ENCODE measurements at regions not wholly inside any gene's neighbourhood (a gene's known extent, or its start where the extent isn't known, plus 50 kb on each side); places are given as distances from the start of the nearest gene placed in this dataset.

DNA sequence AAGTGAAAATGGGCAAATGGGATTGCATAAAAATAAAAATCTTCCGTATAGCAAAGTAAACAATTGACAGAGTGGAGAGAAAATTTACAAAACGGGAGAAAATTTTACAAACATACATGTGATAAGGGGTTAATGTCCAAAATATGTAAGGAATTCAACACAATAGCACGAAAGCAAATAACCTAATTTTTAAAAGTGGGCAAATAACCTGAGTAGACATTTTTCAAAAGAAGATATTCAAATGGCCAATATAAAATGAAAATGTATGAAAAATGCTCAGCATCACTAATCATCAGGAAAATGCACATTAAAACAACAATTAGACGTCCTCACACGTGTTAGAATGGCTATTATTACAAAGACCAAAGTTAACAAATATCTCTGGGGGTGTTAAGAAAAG lies 441.5 kb downstream of the HTR1B start:
- Mint-ChIP-seq H3K4me1 (ENCODE audit: low read depth, unreplicated experiment) (peaks cover 20% of the 10 kb centered on the region), H3K4me3 (ENCODE audit: unreplicated experiment) (no peak overlapping the region), H3K27me3 (ENCODE audit: unreplicated experiment) (no peaks in the 10 kb centered on the region), H3K27ac (ENCODE audit: unreplicated experiment) (no peak overlapping the region), H3K36me3 (ENCODE audit: unreplicated experiment) (no peaks in the 10 kb centered on the region), H3K9me3 (ENCODE audit: unreplicated experiment) (no peaks in the 10 kb centered on the region)
- TF ChIP-seq, protein P1, sequence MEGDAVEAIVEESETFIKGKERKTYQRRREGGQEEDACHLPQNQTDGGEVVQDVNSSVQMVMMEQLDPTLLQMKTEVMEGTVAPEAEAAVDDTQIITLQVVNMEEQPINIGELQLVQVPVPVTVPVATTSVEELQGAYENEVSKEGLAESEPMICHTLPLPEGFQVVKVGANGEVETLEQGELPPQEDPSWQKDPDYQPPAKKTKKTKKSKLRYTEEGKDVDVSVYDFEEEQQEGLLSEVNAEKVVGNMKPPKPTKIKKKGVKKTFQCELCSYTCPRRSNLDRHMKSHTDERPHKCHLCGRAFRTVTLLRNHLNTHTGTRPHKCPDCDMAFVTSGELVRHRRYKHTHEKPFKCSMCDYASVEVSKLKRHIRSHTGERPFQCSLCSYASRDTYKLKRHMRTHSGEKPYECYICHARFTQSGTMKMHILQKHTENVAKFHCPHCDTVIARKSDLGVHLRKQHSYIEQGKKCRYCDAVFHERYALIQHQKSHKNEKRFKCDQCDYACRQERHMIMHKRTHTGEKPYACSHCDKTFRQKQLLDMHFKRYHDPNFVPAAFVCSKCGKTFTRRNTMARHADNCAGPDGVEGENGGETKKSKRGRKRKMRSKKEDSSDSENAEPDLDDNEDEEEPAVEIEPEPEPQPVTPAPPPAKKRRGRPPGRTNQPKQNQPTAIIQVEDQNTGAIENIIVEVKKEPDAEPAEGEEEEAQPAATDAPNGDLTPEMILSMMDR (IDR thresholded peaks at IDR 0.05; ENCODE audit: partially characterized antibody, unreplicated experiment) = no peak
- DNase-seq = no peak

DNA sequence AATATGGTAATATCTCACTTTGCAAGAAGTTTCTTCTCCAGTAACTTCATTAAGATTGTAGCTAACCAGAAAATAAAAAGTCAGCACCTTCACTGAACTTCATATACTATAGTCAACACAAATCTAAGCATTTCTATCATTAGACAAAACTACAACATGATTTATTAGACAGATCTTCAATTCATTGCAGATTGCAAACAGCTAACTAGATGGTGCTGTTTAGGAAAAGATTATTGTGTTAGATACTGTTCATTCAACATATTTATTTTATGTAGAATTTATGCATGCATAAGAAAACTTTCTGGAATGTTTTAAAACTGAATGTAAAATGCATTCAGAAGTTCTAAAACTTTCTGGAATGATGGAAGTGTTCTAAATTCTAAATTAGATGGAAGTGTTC lies 442.1 kb downstream of the HTR1B start:
- peaks cover 16% of the 10 kb centered on the region for H3K4me1 Mint-ChIP-seq (ENCODE audit: low read depth, unreplicated experiment)
- TF ChIP-seq, protein P1 (IDR thresholded peaks at IDR 0.05; ENCODE audit: partially characterized antibody, unreplicated experiment) = no peak
- DNase-seq = no peak
- no peaks in the 10 kb centered on the region for H3K9me3 Mint-ChIP-seq (ENCODE audit: unreplicated experiment)
- no peak overlapping the region for H3K4me3 Mint-ChIP-seq (ENCODE audit: unreplicated experiment)
- H3K36me3 Mint-ChIP-seq (ENCODE audit: unreplicated experiment) = no peaks in the 10 kb centered on the region
- H3K27ac Mint-ChIP-seq (ENCODE audit: unreplicated experiment) = no peak overlapping the region
- no peaks in the 10 kb centered on the region for H3K27me3 Mint-ChIP-seq (ENCODE audit: unreplicated experiment)

DNA sequence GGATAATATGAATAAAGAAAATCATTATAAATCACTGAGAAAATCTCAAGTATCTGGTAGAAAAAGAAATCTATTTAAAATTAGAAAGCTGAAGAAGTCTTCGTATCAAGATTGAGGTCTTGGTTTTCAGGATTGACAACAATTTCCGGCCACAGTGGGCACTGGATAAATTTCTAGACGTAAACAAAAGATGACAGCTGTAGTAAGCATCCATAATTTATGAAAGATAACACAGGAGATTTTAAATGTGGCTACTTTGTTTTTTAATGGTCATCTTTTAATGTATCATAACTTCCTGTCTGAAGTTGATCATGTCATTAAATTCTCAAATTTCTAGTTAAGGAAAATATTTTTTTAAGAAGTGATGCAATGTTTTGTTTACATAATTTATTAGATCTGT lies 444.2 kb downstream of the HTR1B start:
- H3K9me3 Mint-ChIP-seq (ENCODE audit: unreplicated experiment) = no peaks in the 10 kb centered on the region
- H3K27ac Mint-ChIP-seq (ENCODE audit: unreplicated experiment) = no peak overlapping the region
- no peak for DNase-seq
- H3K27me3 Mint-ChIP-seq (ENCODE audit: unreplicated experiment) = no peaks in the 10 kb centered on the region
- TF ChIP-seq, protein P1 (IDR thresholded peaks at IDR 0.05; ENCODE audit: partially characterized antibody, unreplicated experiment) = no peak
- no peaks in the 10 kb centered on the region for H3K36me3 Mint-ChIP-seq (ENCODE audit: unreplicated experiment)
- peaks cover 5% of the 10 kb centered on the region for H3K4me1 Mint-ChIP-seq (ENCODE audit: low read depth, unreplicated experiment)
- H3K4me3 Mint-ChIP-seq (ENCODE audit: unreplicated experiment) = no peak overlapping the region

DNA sequence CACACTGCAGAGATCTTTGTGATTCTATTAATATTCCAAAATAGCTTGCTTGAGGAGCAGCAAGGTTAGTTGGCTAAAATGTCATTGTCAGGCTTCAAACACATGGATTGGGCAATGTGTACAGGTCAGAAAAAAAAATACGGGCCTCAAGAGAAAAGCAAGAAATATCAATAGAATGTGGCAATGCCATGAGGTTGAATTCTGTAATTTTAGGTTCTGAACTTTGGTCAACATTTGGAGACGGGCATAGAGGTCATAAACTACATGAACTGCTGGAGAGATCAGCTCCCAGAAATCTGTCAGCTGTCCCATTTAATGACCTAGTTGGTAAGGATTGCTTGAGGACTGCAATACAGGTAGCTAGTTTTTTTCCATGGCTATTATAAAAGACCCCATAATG lies 445.8 kb downstream of the HTR1B start:
- no peaks in the 10 kb centered on the region for H3K9me3 Mint-ChIP-seq (ENCODE audit: unreplicated experiment)
- no peaks in the 10 kb centered on the region for H3K27me3 Mint-ChIP-seq (ENCODE audit: unreplicated experiment)
- no peak for DNase-seq
- TF ChIP-seq, protein P1 (IDR thresholded peaks at IDR 0.05; ENCODE audit: partially characterized antibody, unreplicated experiment) = no peak
- peaks cover 5% of the 10 kb centered on the region for H3K4me1 Mint-ChIP-seq (ENCODE audit: low read depth, unreplicated experiment)
- H3K36me3 Mint-ChIP-seq (ENCODE audit: unreplicated experiment) = no peaks in the 10 kb centered on the region
- no peak overlapping the region for H3K4me3 Mint-ChIP-seq (ENCODE audit: unreplicated experiment)
- H3K27ac Mint-ChIP-seq (ENCODE audit: unreplicated experiment) = no peak overlapping the region

DNA sequence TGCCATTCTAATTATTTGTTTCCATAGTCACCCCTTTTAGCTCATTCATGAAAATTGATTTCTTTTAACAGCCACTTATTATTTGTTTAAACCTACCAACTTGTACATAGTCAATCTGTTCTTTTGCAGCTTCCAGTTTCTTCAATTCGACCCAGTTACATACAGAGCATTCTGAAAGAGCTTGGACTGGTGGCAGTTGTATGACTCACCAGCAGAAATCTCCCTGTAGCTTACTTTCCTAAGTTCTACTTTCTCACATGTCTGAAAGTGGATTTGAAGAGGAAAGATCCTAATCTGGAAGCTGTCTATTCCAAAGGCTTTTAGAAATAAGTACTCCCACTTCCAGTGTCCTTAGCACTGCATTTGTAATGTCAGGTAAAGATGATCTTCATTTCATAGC lies 447.9 kb downstream of the HTR1B start:
- Mint-ChIP-seq H3K9me3 (ENCODE audit: unreplicated experiment) (peaks cover 2% of the 10 kb centered on the region), H3K36me3 (ENCODE audit: unreplicated experiment) (peaks cover 5% of the 10 kb centered on the region), H3K27ac (ENCODE audit: unreplicated experiment) (no peak overlapping the region), H3K4me1 (ENCODE audit: low read depth, unreplicated experiment) (peaks cover 5% of the 10 kb centered on the region), H3K27me3 (ENCODE audit: unreplicated experiment) (peaks cover 3% of the 10 kb centered on the region), H3K4me3 (ENCODE audit: unreplicated experiment) (no peak overlapping the region)
- DNase-seq = no peak
- TF ChIP-seq, protein P1 (IDR thresholded peaks at IDR 0.05; ENCODE audit: partially characterized antibody, unreplicated experiment) = no peak
